Neural progenitor cell (in vitro differentiated cells): ENCODE measurements at regions not wholly inside any gene's neighbourhood (a gene's known extent, or its start where the extent isn't known, plus 50 kb on each side); places are given as distances from the start of the nearest gene placed in this dataset.

Experiments
- DNase-seq: peaks from one replicate; pipeline ENCODE4 v3.0.0-alpha.2; 2016; ENCODE audit warnings: low spot score
- H2AFZ ChIP-seq: fragments of 200-600 bp; sonication (generic); replicated peaks from 2 replicates; pipeline ENCODE4 v1.6.1; 2016; ENCODE audit warnings: antibody characterized with exemption
- H3F3A ChIP-seq: fragments of 200-600 bp; sonication (generic); 2 replicates; pipeline ENCODE4 v1.6.1; 2016; ENCODE audit warnings: antibody characterized with exemption, low read depth
- H3K27ac ChIP-seq: fragments of 200-600 bp; sonication (generic); 2 replicates; pipeline ENCODE4 v1.5.1; 2016; ENCODE audit warnings: mild to moderate bottlenecking
- H3K27me3 ChIP-seq: fragments of 200-600 bp; sonication (generic); 2 replicates; pipeline ENCODE4 v1.6.1; 2016; ENCODE audit warnings: mild to moderate bottlenecking, moderate library complexity
- H3K36me3 ChIP-seq: fragments of 200-600 bp; sonication (generic); 2 replicates; pipeline ENCODE4 v1.5.1; 2016
- H3K4me1 ChIP-seq: fragments of 200-600 bp; sonication (generic); 2 replicates; pipeline ENCODE4 v1.6.1; 2016; ENCODE audit warnings: mixed run types
- H3K4me2 ChIP-seq: fragments of 200-600 bp; sonication (generic); 2 replicates; pipeline ENCODE4 v1.6.1; 2016
- H3K4me3 ChIP-seq: fragments of 200-600 bp; sonication (generic); 2 replicates; pipeline ENCODE4 v1.5.1; 2016
- H3K79me2 ChIP-seq: fragments of 200-600 bp; sonication (generic); 2 replicates; pipeline ENCODE4 v1.6.1; 2016; ENCODE audit warnings: low read depth
- H3K9ac ChIP-seq: fragments of 200-600 bp; sonication (generic); 2 replicates; pipeline ENCODE4 v1.6.1; 2016
- H3K9me3 ChIP-seq: fragments of 200-600 bp; sonication (generic); 2 replicates; pipeline ENCODE4 v1.5.1; 2016; ENCODE audit warnings: low read depth
- H4K20me1 ChIP-seq: fragments of 200-600 bp; sonication (generic); 2 replicates; pipeline ENCODE4 v1.6.1; 2016; ENCODE audit warnings: low read depth
- H3K27ac Mint-ChIP-seq: 3 replicates; pipeline ENCODE4 v1.8.0; 2021; ENCODE audit warnings: mixed read lengths
- H3K27me3 Mint-ChIP-seq: 2 replicates; pipeline ENCODE4 v1.8.0; 2022; ENCODE audit warnings: low read depth, mild to moderate bottlenecking, inconsistent platforms, moderate library complexity, mixed read lengths; ENCODE audit not compliant: insufficient read depth
- H3K36me3 Mint-ChIP-seq: 3 replicates; pipeline ENCODE4 v1.8.0; 2021; ENCODE audit warnings: mixed read lengths
- H3K4me1 Mint-ChIP-seq: 3 replicates; pipeline ENCODE4 v1.8.0; 2021; ENCODE audit warnings: mixed read lengths
- H3K4me3 Mint-ChIP-seq: 3 replicates; pipeline ENCODE4 v1.8.0; 2021; ENCODE audit warnings: mild to moderate bottlenecking, moderate library complexity, mixed read lengths
- H3K9me3 Mint-ChIP-seq: 3 replicates; pipeline ENCODE4 v1.8.0; 2020; ENCODE audit warnings: mixed read lengths
- CTCF ChIP-seq: fragments of 200-600 bp; sonication (generic); IDR thresholded peaks from 2 replicates; pipeline ENCODE4 v1.5.1; 2017; ENCODE audit warnings: antibody characterized with exemption, mild to moderate bottlenecking
- EZH2 ChIP-seq: fragments of 200-600 bp; sonication (generic); IDR thresholded peaks from 2 replicates; pipeline ENCODE4 v1.6.1; 2017; ENCODE audit warnings: antibody characterized with exemption, mild to moderate bottlenecking, moderate library complexity
- EZH2phosphoT487 ChIP-seq: fragments of 200-600 bp; sonication (generic); IDR thresholded peaks from 2 replicates; pipeline ENCODE4 v1.6.1; 2017; ENCODE audit warnings: antibody characterized with exemption

- H3K27me3 Mint-ChIP-seq = peaks cover 5% of the 10 kb centered on the region
- Histone ChIP-seq H4K20me1 (no peaks in the 10 kb centered on the region), H3K9me3 (no peaks in the 10 kb centered on the region), H2AFZ (no peak overlapping the region), H3K9ac (no peak overlapping the region), H3K36me3 (no peaks in the 10 kb centered on the region), H3K27ac (no peak overlapping the region), H3K27me3 (no peaks in the 10 kb centered on the region), H3K4me1 (peaks cover 11% of the 10 kb centered on the region), H3F3A (no peaks in the 10 kb centered on the region), H3K4me3 (no peak overlapping the region), H3K79me2 (no peaks in the 10 kb centered on the region), H3K4me2 (no peak overlapping the region)
- no peaks in the 10 kb centered on the region for H3K36me3 Mint-ChIP-seq
- no peak for DNase-seq
- no peak overlapping the region for H3K4me3 Mint-ChIP-seq
- peaks cover 7% of the 10 kb centered on the region for H3K4me1 Mint-ChIP-seq
- no peaks in the 10 kb centered on the region for H3K9me3 Mint-ChIP-seq
- no peak overlapping the region for H3K27ac Mint-ChIP-seq
- TF ChIP-seq EZH2phosphoT487 (no peak), EZH2 (no peak), CTCF (no peak)
Observed at GRCh38 chr3:187795207-187795960, 50.1 kb upstream of the BCL6 start.

DNA sequence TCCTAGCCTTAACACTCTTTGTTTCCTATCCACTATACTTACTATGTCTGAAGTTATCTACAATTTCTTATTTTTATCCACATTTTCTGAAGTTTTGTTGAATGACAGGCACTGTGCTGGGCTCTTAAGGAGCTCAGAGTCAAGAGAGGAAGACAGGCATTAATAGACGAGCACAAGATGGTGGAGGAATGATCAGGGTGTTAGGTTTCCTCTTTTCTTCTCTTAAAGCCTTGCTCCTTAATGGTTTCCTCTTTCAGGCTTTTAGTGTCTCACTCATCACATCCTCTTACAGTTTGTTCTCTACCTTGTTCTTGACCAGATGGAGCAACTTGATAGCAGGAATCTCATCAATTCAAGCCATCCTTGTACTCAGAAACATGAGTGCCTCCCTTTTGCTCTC, 52.9 kb upstream of the BCL6 start:
- H3K9me3 Mint-ChIP-seq = no peaks in the 10 kb centered on the region
- H3K4me1 Mint-ChIP-seq = peaks cover 3% of the 10 kb centered on the region
- H3K9ac ChIP-seq = no peak overlapping the region
- H3K36me3 ChIP-seq = no peaks in the 10 kb centered on the region
- no peak overlapping the region for H3K4me2 ChIP-seq
- H4K20me1 ChIP-seq = no peaks in the 10 kb centered on the region
- no peaks in the 10 kb centered on the region for H3K9me3 ChIP-seq
- TF ChIP-seq EZH2 = no peak
- TF ChIP-seq CTCF = no peak
- TF ChIP-seq EZH2phosphoT487 = no peak
- H3K79me2 ChIP-seq = no peaks in the 10 kb centered on the region
- no peak overlapping the region for H3K27ac ChIP-seq
- H3K4me3 ChIP-seq = no peak overlapping the region
- H2AFZ ChIP-seq = peak overlapping the region; percentile 34
- H3K27me3 Mint-ChIP-seq = peaks cover 2% of the 10 kb centered on the region
- H3K4me1 ChIP-seq = peaks cover 4% of the 10 kb centered on the region
- H3F3A ChIP-seq = no peaks in the 10 kb centered on the region
- no peaks in the 10 kb centered on the region for H3K27me3 ChIP-seq
- no peak overlapping the region for H3K27ac Mint-ChIP-seq
- no peak for DNase-seq
- no peaks in the 10 kb centered on the region for H3K36me3 Mint-ChIP-seq
- no peak overlapping the region for H3K4me3 Mint-ChIP-seq

- peaks cover 2% of the 10 kb centered on the region for H3K27me3 Mint-ChIP-seq
- Histone ChIP-seq H3K27ac (no peak overlapping the region), H3K36me3 (no peaks in the 10 kb centered on the region), H4K20me1 (no peaks in the 10 kb centered on the region), H3K4me1 (peaks cover 4% of the 10 kb centered on the region), H2AFZ (peak overlapping the region; percentile 34), H3K9ac (no peak overlapping the region), H3K4me3 (no peak overlapping the region), H3K9me3 (no peaks in the 10 kb centered on the region), H3F3A (no peaks in the 10 kb centered on the region), H3K4me2 (no peak overlapping the region), H3K79me2 (no peaks in the 10 kb centered on the region), H3K27me3 (no peaks in the 10 kb centered on the region)
- no peak overlapping the region for H3K4me3 Mint-ChIP-seq
- TF ChIP-seq EZH2phosphoT487 (no peak), EZH2 (no peak), CTCF (no peak)
- H3K9me3 Mint-ChIP-seq = no peaks in the 10 kb centered on the region
- H3K27ac Mint-ChIP-seq = no peak overlapping the region
- no peaks in the 10 kb centered on the region for H3K36me3 Mint-ChIP-seq
- H3K4me1 Mint-ChIP-seq = peaks cover 3% of the 10 kb centered on the region
- no peak for DNase-seq
Observed at GRCh38 chr3:187798531-187799530, 53.6 kb upstream of the BCL6 start.
